HCT116 (cell line): ENCODE measurements at regions not wholly inside any gene's neighbourhood (a gene's known extent, or its start where the extent isn't known, plus 50 kb on each side); places are given as distances from the start of the nearest gene placed in this dataset.

Experiments used
- ATAC-seq: fragments of 200-7000 bp; cut with Tn5 transposase; 2 replicates; pipeline ENCODE4 v1.9.1; 2020; ENCODE audit warnings: mild to moderate bottlenecking, moderate library complexity
- BruUV-seq: library from RNA; stranded (reverse); fragments of 400-500 nt; replicated peaks from 2 replicates; lab custom pipeline; 2021; lab: Mats Ljungman, UMichigan
- CTCF ChIA-PET: fragments of 300-600 bp; sonication (Branson Sonifier 250); formaldehyde crosslinking; loops from one replicate; lab custom pipeline; 2021; ENCODE audit warnings: antibody characterized with exemption; lab: Charles Lee
- POLR2A ChIA-PET: fragments of 300-600, 350-600 bp; sonication (Branson Sonifier 250); formaldehyde crosslinking; loops from one replicate; lab custom pipeline; 2021; ENCODE audit warnings: antibody characterized with exemption; lab: Charles Lee
- RAD21 ChIA-PET, 2 experiments: fragments of 300-600 bp; sonication (Branson Sonifier 250); formaldehyde crosslinking; loops; one replicate each; lab custom pipeline; 2023; ENCODE audit warnings: low total read pairs in 2 of 2; ENCODE audit not compliant: uncharacterized antibody in 2 of 2, unreplicated experiment in 2 of 2, low non-redundant PET in 1 of 2; lab: Charles Lee
- DNase-seq: peaks from one replicate; pipeline ENCODE4 v3.0.0-alpha.2; 2010; ENCODE audit warnings: low read depth, low spot score
- H2AFZ ChIP-seq: fragments of 200-600 bp; shearing (Covaris generic), sonication (generic); 2 replicates; pipeline ENCODE4 v1.6.1; 2017; ENCODE audit warnings: low read depth, mixed run types, mixed read lengths, antibody characterized with exemption, low read length; ENCODE audit not compliant: poor library complexity, severe bottlenecking
- H3K27ac ChIP-seq: 2 replicates; pipeline ENCODE4 v1.5.1; 2012; ENCODE audit warnings: low read depth, low read length
- H3K27me3 ChIP-seq: fragments of 200-600 bp; sonication (generic); 2 replicates; pipeline ENCODE4 v1.6.1; 2016; ENCODE audit warnings: mixed run types, low read length, mixed read lengths; ENCODE audit not compliant: insufficient read depth
- H3K36me3 ChIP-seq, 2 experiments: fragments of 200-500 bp in 1 of 2; fragments of 200-600 bp in 1 of 2; sonication (Bioruptor generic) in 1 of 2; sonication (generic) in 1 of 2; 2 replicates each; pipeline versions ENCODE4 v1.5.1 to v1.6.1; 2014 to 2016; ENCODE audit warnings: low read length in 2 of 2, inconsistent platforms in 1 of 2, mixed read lengths in 1 of 2, mixed run types in 1 of 2; ENCODE audit not compliant: insufficient read depth in 2 of 2, control insufficient read depth in 1 of 2
- H3K4me1 ChIP-seq, 2 experiments: fragments of 200-600 bp in 1 of 2; sonication (generic) in 1 of 2; 2 replicates each; pipeline versions ENCODE4 v1.5.1 to v1.6.1; 2012 to 2017; ENCODE audit warnings: low read length in 2 of 2, inconsistent platforms in 1 of 2, mild to moderate bottlenecking in 1 of 2, mixed read lengths in 1 of 2, mixed run types in 1 of 2, moderate library complexity in 1 of 2; ENCODE audit not compliant: insufficient read depth in 2 of 2, control insufficient read depth in 1 of 2
- H3K4me2 ChIP-seq: fragments of 200-600 bp; sonication (generic); 2 replicates; pipeline ENCODE4 v1.6.1; 2017; ENCODE audit warnings: mixed run types, low read length, mixed read lengths
- H3K4me3 ChIP-seq, 2 experiments: fragments of 200-600 bp in 1 of 2; sonication (generic) in 1 of 2; replicated peaks in 1 of 2; 2 replicates each; pipeline ENCODE4 v1.5.1; 2011 to 2016; ENCODE audit warnings: low read length in 2 of 2, control low read depth in 1 of 2, low read depth in 1 of 2, mild to moderate bottlenecking in 1 of 2, mixed read lengths in 1 of 2, mixed run types in 1 of 2
- H3K79me2 ChIP-seq: fragments of 200-600 bp; sonication (generic); 2 replicates; pipeline ENCODE4 v1.6.1; 2017; ENCODE audit warnings: mild to moderate bottlenecking, mixed run types, low read length, moderate library complexity, mixed read lengths; ENCODE audit not compliant: insufficient read depth
- H3K9ac ChIP-seq: fragments of 200-600 bp; sonication (generic); 2 replicates; pipeline ENCODE4 v1.6.1; 2016; ENCODE audit warnings: low read length, mixed read lengths
- H3K9me2 ChIP-seq: fragments of 200-600 bp; sonication (generic), shearing (Covaris generic); 2 replicates; pipeline ENCODE4 v1.6.1; 2017; ENCODE audit warnings: mixed run types, mild to moderate bottlenecking, moderate library complexity; ENCODE audit not compliant: insufficient read depth
- H3K9me3 ChIP-seq, 2 experiments: fragments of 200-500 bp in 1 of 2; fragments of 200-600 bp in 1 of 2; sonication (Bioruptor generic) in 1 of 2; sonication (generic) in 1 of 2; 2 replicates each; pipeline ENCODE4 v1.6.1; 2014 to 2017; ENCODE audit warnings: low read length in 2 of 2, mixed read lengths in 2 of 2, inconsistent platforms in 1 of 2, low read depth in 1 of 2, mild to moderate bottlenecking in 1 of 2, mixed run types in 1 of 2, moderate library complexity in 1 of 2; ENCODE audit not compliant: control insufficient read depth in 1 of 2, insufficient read depth in 1 of 2
- H4K20me1 ChIP-seq: fragments of 200-600 bp; sonication (generic), shearing (Covaris generic); 2 replicates; pipeline ENCODE4 v1.6.1; 2017; ENCODE audit warnings: mixed run types, mild to moderate bottlenecking, moderate library complexity; ENCODE audit not compliant: insufficient read depth
- CBX3 ChIP-seq: IDR thresholded peaks from 2 replicates; pipeline ENCODE4 v1.6.1; 2012; ENCODE audit warnings: low read depth
- CEBPB ChIP-seq: IDR thresholded peaks from 2 replicates; pipeline ENCODE4 v1.6.1; 2012; ENCODE audit warnings: low read depth
- EGR1 ChIP-seq: IDR thresholded peaks from 2 replicates; pipeline ENCODE4 v1.6.1; 2012; ENCODE audit warnings: low read depth
- ELF1 ChIP-seq: IDR thresholded peaks from 2 replicates; pipeline ENCODE4 v1.6.1; 2012; ENCODE audit warnings: low read depth, borderline replicate concordance
- EZH2 ChIP-seq: fragments of 200-600 bp; sonication (generic); IDR thresholded peaks from 2 replicates; pipeline ENCODE4 v1.6.1; 2017; ENCODE audit warnings: antibody characterized with exemption, mixed run types
- FOSL1 ChIP-seq: IDR thresholded peaks from 2 replicates; pipeline ENCODE4 v1.6.1; 2012; ENCODE audit warnings: low read depth
- POLR2A ChIP-seq: IDR thresholded peaks from 2 replicates; pipeline ENCODE4 v1.7.0; 2011; ENCODE audit warnings: borderline replicate concordance; ENCODE audit not compliant: insufficient read depth, insufficient read length; ENCODE audit errors: extremely low read depth
- POLR2AphosphoS5 ChIP-seq: IDR thresholded peaks from 2 replicates; pipeline ENCODE4 v1.6.1; 2011; ENCODE audit warnings: mild to moderate bottlenecking, low read depth, low read length, moderate library complexity
- SP1 ChIP-seq: IDR thresholded peaks from 2 replicates; pipeline ENCODE4 v1.6.1; 2012; ENCODE audit warnings: low read depth
- ZFX ChIP-seq: fragments of 450-650 bp; IDR thresholded peaks from 2 replicates; pipeline ENCODE4 v1.6.1; 2017
- intact Hi-C: fragments of 100-400 bp; cut with micrococcal nuclease; formaldehyde crosslinking; loops from 2 replicates; pipeline ENCODE4 v1.10.0; 2022

DNA sequence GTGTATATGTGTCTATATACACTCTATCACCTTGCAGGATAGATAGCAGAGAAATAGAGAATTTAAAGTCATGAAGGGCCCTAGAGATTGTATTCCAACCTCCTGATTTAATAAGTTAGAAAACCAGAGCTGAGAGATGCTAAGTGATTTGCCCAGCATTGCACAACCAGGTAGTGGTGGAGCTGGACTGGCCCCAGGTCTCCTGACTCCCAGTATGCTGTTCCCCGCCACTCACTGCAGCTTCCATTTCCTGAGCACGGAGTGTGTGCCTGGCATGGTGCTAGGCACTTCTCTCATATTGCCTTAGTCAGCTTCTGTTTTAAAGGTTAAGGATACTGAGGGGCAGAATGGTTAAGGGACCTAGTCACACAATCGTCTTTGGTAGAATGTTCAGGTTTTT lies 129.4 kb upstream of the KLHL25 start:
- no peak overlapping the region for H3K4me3 ChIP-seq
- no peak overlapping the region for H3K27ac ChIP-seq
- no peaks in the 10 kb centered on the region for H3K4me1 ChIP-seq
- no peak overlapping the region for H3K9ac ChIP-seq
- H3K4me2 ChIP-seq: no peak overlapping the region
- no peaks in the 10 kb centered on the region for H4K20me1 ChIP-seq
- BruUV-seq: no TSS peak
- no peaks in the 10 kb centered on the region for H3K36me3 ChIP-seq
- POLR2A ChIA-PET: no interaction called here
- intact Hi-C loops: no loop called here
- H2AFZ ChIP-seq: no peak overlapping the region
- no peaks in the 10 kb centered on the region for H3K79me2 ChIP-seq
- H3K27me3 ChIP-seq: 0 out of 2 replicates have a peak, but pooled peaks cover 6% of the 10 kb centered on the region
- no peaks in the 10 kb centered on the region for H3K9me3 ChIP-seq
- CTCF ChIA-PET: no interaction called here
- DNase-seq (no peak), ATAC-seq (no peak)
- H3K9me2 ChIP-seq: no peaks in the 10 kb centered on the region
- TF ChIP-seq FOSL1 (no peak), EGR1 (no peak), CBX3 (no peak)
- RAD21 ChIA-PET: no interaction called here

- no peaks in the 10 kb centered on the region for H3K4me1 ChIP-seq
- H3K4me2 ChIP-seq: no peak overlapping the region
- intact Hi-C loops: no loop called here
- no peak for TF ChIP-seq CEBPB
- TF ChIP-seq POLR2A: no peak
- TF ChIP-seq POLR2AphosphoS5: no peak
- no peak for TF ChIP-seq SP1
- no peak for TF ChIP-seq EZH2
- no peak for TF ChIP-seq ELF1
- TF ChIP-seq ZFX: no peak
- TF ChIP-seq FOSL1: no peak
- no TSS peak for BruUV-seq
- RAD21 ChIA-PET: no interaction called here
- H3K9me2 ChIP-seq: no peaks in the 10 kb centered on the region
- no peak overlapping the region for H3K9ac ChIP-seq
- ATAC-seq: no peak
- H3K79me2 ChIP-seq: no peaks in the 10 kb centered on the region
- 0 out of 2 replicates have a peak, but pooled peaks cover 6% of the 10 kb centered on the region for H3K27me3 ChIP-seq
- POLR2A ChIA-PET: no interaction called here
- no peak for DNase-seq
- CTCF ChIA-PET: no interaction called here
- H3K4me3 ChIP-seq: no peak overlapping the region
- no peak overlapping the region for H2AFZ ChIP-seq
- no peaks in the 10 kb centered on the region for H3K36me3 ChIP-seq
- H4K20me1 ChIP-seq: no peaks in the 10 kb centered on the region
- no peaks in the 10 kb centered on the region for H3K9me3 ChIP-seq
- no peak overlapping the region for H3K27ac ChIP-seq
Observed at GRCh38 chr15:85925649-85926237, 131.0 kb upstream of the KLHL25 start.
